ENCODE measurements at regions not wholly inside any gene's neighbourhood (a gene's known extent, or its start where the extent isn't known, plus 50 kb on each side); places are given as distances from the start of the nearest gene placed in this dataset.

- ATAC-seq (ENCODE audit: insufficient read depth, low FRiP score), result no peak
- no peaks in the 10 kb centered on the region for H3K36me3 ChIP-seq (ENCODE audit: control insufficient read depth in 4 of 4, insufficient read depth in 4 of 4, low read length in 4 of 4)
- no peak for DNase-seq
- no peak overlapping the region for H3K9ac ChIP-seq (ENCODE audit: insufficient read depth in 1 of 2, low read length in 2 of 2)
- peaks cover 0 to 5% (median 0%) of the 10 kb centered on the region in 5 donors for H3K4me1 ChIP-seq (ENCODE audit: control insufficient read depth in 5 of 5, insufficient read depth in 5 of 5, low read length in 5 of 5)
- no peak overlapping the region for H3K27ac ChIP-seq (ENCODE audit: low read depth in 1 of 2, low read length in 1 of 2)
- peaks cover 0 to 2% (median 0%) of the 10 kb centered on the region in 4 donors for H3K9me3 ChIP-seq (ENCODE audit: control insufficient read depth in 4 of 4, insufficient read depth in 3 of 4, low read length in 3 of 4)
- 85 to 88% methylated on average over 8 of the region's 8 CpGs for WGBS, 2 donors
- no peak for TF ChIP-seq CTCF (IDR thresholded peaks at IDR 0.05; ENCODE audit: control extremely low read depth, extremely low read depth)
- H3K27me3 ChIP-seq (ENCODE audit: control insufficient read depth in 3 of 3, insufficient read depth in 3 of 3, low read length in 2 of 3), result no peaks in the 10 kb centered on the region
- no peak overlapping the region for H3K4me3 ChIP-seq
These were observed 118.7 kb upstream of the C1QTNF9B start for GRCh38 chr13:24016046-24016445.

- ATAC-seq (ENCODE audit: insufficient read depth, low FRiP score) (no peak), DNase-seq (no peak)
- no peak overlapping the region for H3K9ac ChIP-seq (ENCODE audit: insufficient read depth in 1 of 2, low read length in 2 of 2)
- H3K27ac ChIP-seq (ENCODE audit: low read depth in 1 of 2, low read length in 1 of 2), result no peak overlapping the region
- TF ChIP-seq CTCF (IDR thresholded peaks at IDR 0.05; ENCODE audit: control extremely low read depth, extremely low read depth), result no peak
- no peak overlapping the region for H3K4me3 ChIP-seq
- peaks cover 0 to 5% (median 0%) of the 10 kb centered on the region in 5 donors for H3K4me1 ChIP-seq (ENCODE audit: control insufficient read depth in 5 of 5, insufficient read depth in 5 of 5, low read length in 5 of 5)
- no peaks in the 10 kb centered on the region for H3K36me3 ChIP-seq (ENCODE audit: control insufficient read depth in 4 of 4, insufficient read depth in 4 of 4, low read length in 4 of 4)
- no peaks in the 10 kb centered on the region for H3K27me3 ChIP-seq (ENCODE audit: control insufficient read depth in 3 of 3, insufficient read depth in 3 of 3, low read length in 2 of 3)
- peaks cover 0 to 2% (median 0%) of the 10 kb centered on the region in 4 donors for H3K9me3 ChIP-seq (ENCODE audit: control insufficient read depth in 4 of 4, insufficient read depth in 3 of 4, low read length in 3 of 4)
These were observed 125.3 kb upstream of the C1QTNF9B start for GRCh38 chr13:24022568-24022967.

GRCh38 chr13:24023073-24023472 lies 125.8 kb upstream of the C1QTNF9B start:
- peaks cover 0 to 2% (median 0%) of the 10 kb centered on the region in 4 donors for H3K9me3 ChIP-seq (ENCODE audit: control insufficient read depth in 4 of 4, insufficient read depth in 3 of 4, low read length in 3 of 4)
- 86 to 93% methylated on average over 1 of the region's 1 CpG for WGBS, 2 donors
- peaks cover 0 to 5% (median 0%) of the 10 kb centered on the region in 5 donors for H3K4me1 ChIP-seq (ENCODE audit: control insufficient read depth in 5 of 5, insufficient read depth in 5 of 5, low read length in 5 of 5)
- TF ChIP-seq CTCF (IDR thresholded peaks at IDR 0.05; ENCODE audit: control extremely low read depth, extremely low read depth), result no peak
- no peak overlapping the region for H3K27ac ChIP-seq (ENCODE audit: low read depth in 1 of 2, low read length in 1 of 2)
- no peak overlapping the region for H3K4me3 ChIP-seq
- no peak overlapping the region for H3K9ac ChIP-seq (ENCODE audit: insufficient read depth in 1 of 2, low read length in 2 of 2)
- DNase-seq, result no peak
- no peaks in the 10 kb centered on the region for H3K27me3 ChIP-seq (ENCODE audit: control insufficient read depth in 3 of 3, insufficient read depth in 3 of 3, low read length in 2 of 3)
- H3K36me3 ChIP-seq (ENCODE audit: control insufficient read depth in 4 of 4, insufficient read depth in 4 of 4, low read length in 4 of 4), result no peaks in the 10 kb centered on the region
- ATAC-seq (ENCODE audit: insufficient read depth, low FRiP score), result no peak

- DNase-seq (no peak), ATAC-seq (ENCODE audit: insufficient read depth, low FRiP score) (no peak)
- H3K4me1 ChIP-seq (ENCODE audit: control insufficient read depth in 5 of 5, insufficient read depth in 5 of 5, low read length in 5 of 5), result peaks cover 0 to 7% (median 2%) of the 10 kb centered on the region in 5 donors
- no peak overlapping the region for H3K4me3 ChIP-seq
- no peak overlapping the region for H3K27ac ChIP-seq (ENCODE audit: low read depth in 1 of 2, low read length in 1 of 2)
- no peak for TF ChIP-seq CTCF (IDR thresholded peaks at IDR 0.05; ENCODE audit: control extremely low read depth, extremely low read depth)
- H3K36me3 ChIP-seq (ENCODE audit: control insufficient read depth in 4 of 4, insufficient read depth in 4 of 4, low read length in 4 of 4), result no peaks in the 10 kb centered on the region
- 55 to 63% methylated on average over 4 of the region's 4 CpGs for WGBS, 2 donors
- no peak overlapping the region for H3K9ac ChIP-seq (ENCODE audit: insufficient read depth in 1 of 2, low read length in 2 of 2)
- peaks cover 0 to 2% (median 0%) of the 10 kb centered on the region in 4 donors for H3K9me3 ChIP-seq (ENCODE audit: control insufficient read depth in 4 of 4, insufficient read depth in 3 of 4, low read length in 3 of 4)
- no peaks in the 10 kb centered on the region for H3K27me3 ChIP-seq (ENCODE audit: control insufficient read depth in 3 of 3, insufficient read depth in 3 of 3, low read length in 2 of 3)
These were observed 130.2 kb upstream of the C1QTNF9B start for GRCh38 chr13:24027494-24027893.

Data from lung (tissue), 11 donors.